GM23338 (cell line): ENCODE measurements at regions not wholly inside any gene's neighbourhood (a gene's known extent, or its start where the extent isn't known, plus 50 kb on each side); places are given as distances from the start of the nearest gene placed in this dataset.

Experiments used
- ATAC-seq: fragments of 200-7000 bp; cut with Tn5 transposase; 3 replicates; pipeline ENCODE4 v1.9.1; 2020
- DNase-seq: peaks from one replicate; pipeline ENCODE4 v3.0.0-alpha.2; 2015; ENCODE audit warnings: low spot score
- H2AFZ ChIP-seq: fragments of 200-600 bp; sonication (generic); 2 replicates; pipeline ENCODE4 v1.8.0; 2016; ENCODE audit warnings: antibody characterized with exemption, mild to moderate bottlenecking, moderate library complexity
- H3F3A ChIP-seq: fragments of 200-600 bp; sonication (generic); replicated peaks from 2 replicates; pipeline ENCODE4 v1.8.0; 2017; ENCODE audit warnings: antibody characterized with exemption, mixed run types, low read depth
- H3K27ac ChIP-seq: fragments of 200-600 bp; sonication (generic); 2 replicates; pipeline ENCODE4 v1.6.1; 2016; ENCODE audit warnings: low read depth
- H3K27me3 ChIP-seq: fragments of 200-600 bp; sonication (generic); 2 replicates; pipeline ENCODE4 v1.8.0; 2016; ENCODE audit warnings: mild to moderate bottlenecking, mixed run types, moderate library complexity; ENCODE audit not compliant: insufficient read depth
- H3K36me3 ChIP-seq: fragments of 200-600 bp; sonication (generic); 2 replicates; pipeline ENCODE4 v1.8.0; 2016; ENCODE audit warnings: mild to moderate bottlenecking; ENCODE audit not compliant: insufficient read depth
- H3K4me1 ChIP-seq: fragments of 200-600 bp; sonication (generic); 2 replicates; pipeline ENCODE4 v1.8.0; 2016; ENCODE audit warnings: mild to moderate bottlenecking, moderate library complexity; ENCODE audit not compliant: insufficient read depth
- H3K4me2 ChIP-seq: fragments of 200-600 bp; sonication (generic); 2 replicates; pipeline ENCODE4 v1.7.1; 2017; ENCODE audit warnings: mixed run types
- H3K4me3 ChIP-seq: fragments of 200-600 bp; sonication (generic); 2 replicates; pipeline ENCODE4 v1.6.1; 2016; ENCODE audit warnings: mixed run types
- H3K79me2 ChIP-seq: fragments of 200-600 bp; sonication (generic); replicated peaks from 2 replicates; pipeline ENCODE4 v1.8.0; 2017; ENCODE audit warnings: mild to moderate bottlenecking; ENCODE audit not compliant: insufficient read depth
- H3K9me2 ChIP-seq: fragments of 200-600 bp; sonication (generic); 2 replicates; pipeline ENCODE4 v1.8.0; 2017; ENCODE audit not compliant: insufficient read depth
- H4K20me1 ChIP-seq: fragments of 200-600 bp; sonication (generic); replicated peaks from 2 replicates; pipeline ENCODE4 v1.8.0; 2017; ENCODE audit warnings: mild to moderate bottlenecking; ENCODE audit not compliant: insufficient read depth
- H3K27ac Mint-ChIP-seq: 2 replicates; pipeline ENCODE4 v1.8.0; 2020; ENCODE audit warnings: inconsistent platforms, mild to moderate bottlenecking, moderate library complexity, mixed read lengths
- H3K27me3 Mint-ChIP-seq: 3 replicates; pipeline ENCODE4 v1.8.0; 2022; ENCODE audit warnings: low read depth, mild to moderate bottlenecking, moderate library complexity, mixed read lengths, inconsistent platforms; ENCODE audit not compliant: insufficient read depth, poor library complexity
- H3K36me3 Mint-ChIP-seq: 3 replicates; pipeline ENCODE4 v1.8.0; 2021; ENCODE audit warnings: low read depth, mild to moderate bottlenecking, inconsistent platforms, moderate library complexity, mixed read lengths
- H3K4me1 Mint-ChIP-seq: 3 replicates; pipeline ENCODE4 v1.8.0; 2020; ENCODE audit warnings: mild to moderate bottlenecking, inconsistent platforms, mixed read lengths
- H3K4me3 Mint-ChIP-seq: 3 replicates; pipeline ENCODE4 v1.8.0; 2021; ENCODE audit warnings: moderate library complexity, mild to moderate bottlenecking, inconsistent platforms, mixed read lengths
- H3K9me3 Mint-ChIP-seq: 3 replicates; pipeline ENCODE4 v1.8.0; 2020; ENCODE audit warnings: moderate library complexity, mild to moderate bottlenecking, inconsistent platforms, mixed read lengths
- CREB1 ChIP-seq: fragments of 250-450 bp; sonication (Bioruptor Pico); IDR thresholded peaks from 2 replicates; pipeline ENCODE4 v1.5.0; 2020; ENCODE audit warnings: low read depth, mild to moderate bottlenecking, moderate library complexity
- JUNB ChIP-seq: IDR thresholded peaks from one replicate; pipeline ENCODE4 v1.6.1; 2016; ENCODE audit warnings: antibody characterized with exemption; ENCODE audit not compliant: unreplicated experiment
- NANOG ChIP-seq: IDR thresholded peaks from 2 replicates; pipeline ENCODE4 v1.6.1; 2016; ENCODE audit warnings: antibody characterized with exemption, borderline replicate concordance
- STAT1 ChIP-seq: IDR thresholded peaks from one replicate; pipeline ENCODE4 v1.6.1; 2016; ENCODE audit warnings: antibody characterized with exemption; ENCODE audit not compliant: unreplicated experiment
- ZNF114 ChIP-seq: fragments of 250-450 bp; sonication (Bioruptor Pico); IDR thresholded peaks from 2 replicates; pipeline ENCODE4 v1.5.0; 2020; ENCODE audit warnings: mild to moderate bottlenecking, moderate library complexity
- ZNF331 ChIP-seq: fragments of 250-450 bp; sonication (Bioruptor Pico); IDR thresholded peaks from 2 replicates; pipeline ENCODE4 v1.5.0; 2020; ENCODE audit warnings: low read depth, mild to moderate bottlenecking, moderate library complexity
- TF ChIP-seq, protein P1 (sequence below): fragments of 250-450 bp; sonication (Bioruptor Pico); IDR thresholded peaks from 2 replicates; pipeline ENCODE4 v1.5.0; 2020; ENCODE audit warnings: mild to moderate bottlenecking, moderate library complexity
- TF ChIP-seq, protein P2 (sequence below), 2 experiments: fragments of 200-600 bp in 1 of 2; sonication (generic) in 1 of 2; conservative IDR thresholded peaks; 2 replicates each; pipeline versions ENCODE4 v1.5.1 to v1.6.1; 2016 to 2017; ENCODE audit warnings: antibody characterized with exemption in 2 of 2, low read depth in 2 of 2, mild to moderate bottlenecking in 2 of 2, moderate library complexity in 1 of 2

DNA sequence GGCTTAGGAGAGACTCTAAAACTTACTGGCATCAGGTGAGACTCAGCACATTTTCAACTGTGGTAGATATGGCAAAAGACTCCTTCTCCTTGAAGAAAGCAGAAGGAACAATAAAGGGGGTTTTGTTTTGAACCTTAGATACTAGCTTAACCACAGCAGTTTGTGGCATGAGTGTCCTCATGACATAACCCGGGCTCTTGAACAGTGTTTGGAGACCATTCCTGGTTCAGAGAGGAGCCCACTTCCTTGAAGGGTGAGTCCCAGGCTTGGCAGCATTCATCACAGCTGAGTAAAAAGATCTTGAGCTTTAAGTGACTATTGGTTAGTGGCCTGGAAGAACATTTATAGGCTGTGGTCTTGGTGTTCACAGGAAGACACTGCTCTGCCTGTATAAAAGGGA lies 154.5 kb upstream of the KDM5D start:
- no peaks in the 10 kb centered on the region for H3K36me3 ChIP-seq
- no peaks in the 10 kb centered on the region for H3F3A ChIP-seq
- no peak overlapping the region for H3K4me2 ChIP-seq
- no peak for ATAC-seq
- H3K79me2 ChIP-seq = no peaks in the 10 kb centered on the region
- no peak overlapping the region for H2AFZ ChIP-seq
- no peaks in the 10 kb centered on the region for H4K20me1 ChIP-seq
- no peaks in the 10 kb centered on the region for H3K4me1 ChIP-seq
- Mint-ChIP-seq H3K27me3 (no peaks in the 10 kb centered on the region), H3K36me3 (peaks cover 8% of the 10 kb centered on the region; the same call in 1 of the 3 replicates), H3K27ac (no peak overlapping the region), H3K4me1 (no peaks in the 10 kb centered on the region), H3K9me3 (peaks cover 88% of the 10 kb centered on the region), H3K4me3 (no peak overlapping the region)
- H3K27ac ChIP-seq = no peak overlapping the region
- TF ChIP-seq STAT1 (no peak), ZNF114 (CRISPR knock-in tag) (no peak), ZNF331 (no peak), NANOG (no peak), CREB1 (no peak), JUNB (no peak)
- TF ChIP-seq, protein P1, sequence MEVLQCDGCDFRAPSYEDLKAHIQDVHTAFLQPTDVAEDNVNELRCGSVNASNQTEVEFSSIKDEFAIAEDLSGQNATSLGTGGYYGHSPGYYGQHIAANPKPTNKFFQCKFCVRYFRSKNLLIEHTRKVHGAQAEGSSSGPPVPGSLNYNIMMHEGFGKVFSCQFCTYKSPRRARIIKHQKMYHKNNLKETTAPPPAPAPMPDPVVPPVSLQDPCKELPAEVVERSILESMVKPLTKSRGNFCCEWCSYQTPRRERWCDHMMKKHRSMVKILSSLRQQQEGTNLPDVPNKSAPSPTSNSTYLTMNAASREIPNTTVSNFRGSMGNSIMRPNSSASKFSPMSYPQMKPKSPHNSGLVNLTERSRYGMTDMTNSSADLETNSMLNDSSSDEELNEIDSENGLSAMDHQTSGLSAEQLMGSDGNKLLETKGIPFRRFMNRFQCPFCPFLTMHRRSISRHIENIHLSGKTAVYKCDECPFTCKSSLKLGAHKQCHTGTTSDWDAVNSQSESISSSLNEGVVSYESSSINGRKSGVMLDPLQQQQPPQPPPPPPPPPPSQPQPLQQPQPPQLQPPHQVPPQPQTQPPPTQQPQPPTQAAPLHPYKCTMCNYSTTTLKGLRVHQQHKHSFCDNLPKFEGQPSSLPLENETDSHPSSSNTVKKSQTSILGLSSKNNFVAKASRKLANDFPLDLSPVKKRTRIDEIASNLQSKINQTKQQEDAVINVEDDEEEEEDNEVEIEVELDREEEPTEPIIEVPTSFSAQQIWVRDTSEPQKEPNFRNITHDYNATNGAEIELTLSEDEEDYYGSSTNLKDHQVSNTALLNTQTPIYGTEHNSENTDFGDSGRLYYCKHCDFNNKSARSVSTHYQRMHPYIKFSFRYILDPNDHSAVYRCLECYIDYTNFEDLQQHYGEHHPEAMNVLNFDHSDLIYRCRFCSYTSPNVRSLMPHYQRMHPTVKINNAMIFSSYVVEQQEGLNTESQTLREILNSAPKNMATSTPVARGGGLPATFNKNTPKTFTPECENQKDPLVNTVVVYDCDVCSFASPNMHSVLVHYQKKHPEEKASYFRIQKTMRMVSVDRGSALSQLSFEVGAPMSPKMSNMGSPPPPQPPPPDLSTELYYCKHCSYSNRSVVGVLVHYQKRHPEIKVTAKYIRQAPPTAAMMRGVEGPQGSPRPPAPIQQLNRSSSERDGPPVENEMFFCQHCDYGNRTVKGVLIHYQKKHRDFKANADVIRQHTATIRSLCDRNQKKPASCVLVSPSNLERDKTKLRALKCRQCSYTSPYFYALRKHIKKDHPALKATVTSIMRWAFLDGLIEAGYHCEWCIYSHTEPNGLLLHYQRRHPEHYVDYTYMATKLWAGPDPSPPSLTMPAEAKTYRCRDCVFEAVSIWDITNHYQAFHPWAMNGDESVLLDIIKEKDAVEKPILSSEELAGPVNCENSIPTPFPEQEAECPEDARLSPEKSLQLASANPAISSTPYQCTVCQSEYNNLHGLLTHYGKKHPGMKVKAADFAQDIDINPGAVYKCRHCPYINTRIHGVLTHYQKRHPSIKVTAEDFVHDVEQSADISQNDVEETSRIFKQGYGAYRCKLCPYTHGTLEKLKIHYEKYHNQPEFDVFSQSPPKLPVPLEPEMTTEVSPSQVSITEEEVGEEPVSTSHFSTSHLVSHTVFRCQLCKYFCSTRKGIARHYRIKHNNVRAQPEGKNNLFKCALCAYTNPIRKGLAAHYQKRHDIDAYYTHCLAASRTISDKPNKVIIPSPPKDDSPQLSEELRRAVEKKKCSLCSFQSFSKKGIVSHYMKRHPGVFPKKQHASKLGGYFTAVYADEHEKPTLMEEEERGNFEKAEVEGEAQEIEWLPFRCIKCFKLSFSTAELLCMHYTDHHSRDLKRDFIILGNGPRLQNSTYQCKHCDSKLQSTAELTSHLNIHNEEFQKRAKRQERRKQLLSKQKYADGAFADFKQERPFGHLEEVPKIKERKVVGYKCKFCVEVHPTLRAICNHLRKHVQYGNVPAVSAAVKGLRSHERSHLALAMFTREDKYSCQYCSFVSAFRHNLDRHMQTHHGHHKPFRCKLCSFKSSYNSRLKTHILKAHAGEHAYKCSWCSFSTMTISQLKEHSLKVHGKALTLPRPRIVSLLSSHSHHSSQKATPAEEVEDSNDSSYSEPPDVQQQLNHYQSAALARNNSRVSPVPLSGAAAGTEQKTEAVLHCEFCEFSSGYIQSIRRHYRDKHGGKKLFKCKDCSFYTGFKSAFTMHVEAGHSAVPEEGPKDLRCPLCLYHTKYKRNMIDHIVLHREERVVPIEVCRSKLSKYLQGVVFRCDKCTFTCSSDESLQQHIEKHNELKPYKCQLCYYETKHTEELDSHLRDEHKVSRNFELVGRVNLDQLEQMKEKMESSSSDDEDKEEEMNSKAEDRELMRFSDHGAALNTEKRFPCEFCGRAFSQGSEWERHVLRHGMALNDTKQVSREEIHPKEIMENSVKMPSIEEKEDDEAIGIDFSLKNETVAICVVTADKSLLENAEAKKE (CRISPR knock-in tag) = no peak
- TF ChIP-seq, protein P2, sequence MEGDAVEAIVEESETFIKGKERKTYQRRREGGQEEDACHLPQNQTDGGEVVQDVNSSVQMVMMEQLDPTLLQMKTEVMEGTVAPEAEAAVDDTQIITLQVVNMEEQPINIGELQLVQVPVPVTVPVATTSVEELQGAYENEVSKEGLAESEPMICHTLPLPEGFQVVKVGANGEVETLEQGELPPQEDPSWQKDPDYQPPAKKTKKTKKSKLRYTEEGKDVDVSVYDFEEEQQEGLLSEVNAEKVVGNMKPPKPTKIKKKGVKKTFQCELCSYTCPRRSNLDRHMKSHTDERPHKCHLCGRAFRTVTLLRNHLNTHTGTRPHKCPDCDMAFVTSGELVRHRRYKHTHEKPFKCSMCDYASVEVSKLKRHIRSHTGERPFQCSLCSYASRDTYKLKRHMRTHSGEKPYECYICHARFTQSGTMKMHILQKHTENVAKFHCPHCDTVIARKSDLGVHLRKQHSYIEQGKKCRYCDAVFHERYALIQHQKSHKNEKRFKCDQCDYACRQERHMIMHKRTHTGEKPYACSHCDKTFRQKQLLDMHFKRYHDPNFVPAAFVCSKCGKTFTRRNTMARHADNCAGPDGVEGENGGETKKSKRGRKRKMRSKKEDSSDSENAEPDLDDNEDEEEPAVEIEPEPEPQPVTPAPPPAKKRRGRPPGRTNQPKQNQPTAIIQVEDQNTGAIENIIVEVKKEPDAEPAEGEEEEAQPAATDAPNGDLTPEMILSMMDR (conservative IDR thresholded peaks at IDR 0.05; ENCODE audit: low read depth in 2 of 2) = no peak
- no peaks in the 10 kb centered on the region for H3K9me2 ChIP-seq
- no peak overlapping the region for H3K4me3 ChIP-seq
- DNase-seq = no peak
- H3K27me3 ChIP-seq = no peaks in the 10 kb centered on the region
